ENCODE measurements at regions not wholly inside any gene's neighbourhood (a gene's known extent, or its start where the extent isn't known, plus 50 kb on each side); places are given as distances from the start of the nearest gene placed in this dataset.

DNA sequence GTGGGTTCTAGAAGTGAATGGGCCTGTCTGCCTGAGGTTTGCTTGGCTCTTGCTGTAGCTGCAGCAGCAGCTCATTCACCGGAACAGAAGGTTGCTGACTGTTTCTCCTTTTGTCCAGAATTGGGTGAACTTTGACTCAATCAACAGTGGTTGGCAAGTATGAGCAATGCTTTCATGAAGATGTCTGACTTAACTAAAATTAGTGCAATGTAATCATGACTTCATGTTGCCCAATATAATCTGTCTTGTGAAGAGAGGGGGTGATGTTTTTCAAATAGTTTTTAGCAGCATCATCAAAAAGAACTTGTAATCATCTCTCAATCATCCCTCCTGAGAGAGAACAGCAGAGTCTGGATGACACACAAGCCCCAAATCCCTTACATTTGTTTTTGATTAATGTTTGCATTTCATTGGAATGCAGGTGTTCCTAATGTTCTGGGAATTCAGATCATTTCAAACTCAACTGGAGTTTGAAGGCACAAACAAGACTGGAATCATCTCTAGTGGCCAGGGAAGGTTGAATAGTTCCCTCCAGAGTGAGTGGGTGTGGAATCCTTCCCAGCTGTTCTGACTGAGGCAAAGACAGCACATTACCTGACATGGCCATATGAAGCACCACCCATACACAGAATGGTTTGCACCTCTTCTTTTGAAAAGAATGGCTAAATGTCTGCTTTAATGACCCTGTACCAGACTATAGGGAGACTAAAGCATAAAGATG lies 82.9 kb downstream of the HLX start:
- TF ChIP-seq, protein P1, sequence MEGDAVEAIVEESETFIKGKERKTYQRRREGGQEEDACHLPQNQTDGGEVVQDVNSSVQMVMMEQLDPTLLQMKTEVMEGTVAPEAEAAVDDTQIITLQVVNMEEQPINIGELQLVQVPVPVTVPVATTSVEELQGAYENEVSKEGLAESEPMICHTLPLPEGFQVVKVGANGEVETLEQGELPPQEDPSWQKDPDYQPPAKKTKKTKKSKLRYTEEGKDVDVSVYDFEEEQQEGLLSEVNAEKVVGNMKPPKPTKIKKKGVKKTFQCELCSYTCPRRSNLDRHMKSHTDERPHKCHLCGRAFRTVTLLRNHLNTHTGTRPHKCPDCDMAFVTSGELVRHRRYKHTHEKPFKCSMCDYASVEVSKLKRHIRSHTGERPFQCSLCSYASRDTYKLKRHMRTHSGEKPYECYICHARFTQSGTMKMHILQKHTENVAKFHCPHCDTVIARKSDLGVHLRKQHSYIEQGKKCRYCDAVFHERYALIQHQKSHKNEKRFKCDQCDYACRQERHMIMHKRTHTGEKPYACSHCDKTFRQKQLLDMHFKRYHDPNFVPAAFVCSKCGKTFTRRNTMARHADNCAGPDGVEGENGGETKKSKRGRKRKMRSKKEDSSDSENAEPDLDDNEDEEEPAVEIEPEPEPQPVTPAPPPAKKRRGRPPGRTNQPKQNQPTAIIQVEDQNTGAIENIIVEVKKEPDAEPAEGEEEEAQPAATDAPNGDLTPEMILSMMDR (IDR thresholded peaks at IDR 0.05; ENCODE audit: low read length): no peak
- TF ChIP-seq EZH2 (IDR thresholded peaks at IDR 0.05; ENCODE audit: borderline replicate concordance, low read length): no peak
